ENCODE measurements at regions not wholly inside any gene's neighbourhood (a gene's known extent, or its start where the extent isn't known, plus 50 kb on each side); places are given as distances from the start of the nearest gene placed in this dataset.

- TF ChIP-seq, protein P1, sequence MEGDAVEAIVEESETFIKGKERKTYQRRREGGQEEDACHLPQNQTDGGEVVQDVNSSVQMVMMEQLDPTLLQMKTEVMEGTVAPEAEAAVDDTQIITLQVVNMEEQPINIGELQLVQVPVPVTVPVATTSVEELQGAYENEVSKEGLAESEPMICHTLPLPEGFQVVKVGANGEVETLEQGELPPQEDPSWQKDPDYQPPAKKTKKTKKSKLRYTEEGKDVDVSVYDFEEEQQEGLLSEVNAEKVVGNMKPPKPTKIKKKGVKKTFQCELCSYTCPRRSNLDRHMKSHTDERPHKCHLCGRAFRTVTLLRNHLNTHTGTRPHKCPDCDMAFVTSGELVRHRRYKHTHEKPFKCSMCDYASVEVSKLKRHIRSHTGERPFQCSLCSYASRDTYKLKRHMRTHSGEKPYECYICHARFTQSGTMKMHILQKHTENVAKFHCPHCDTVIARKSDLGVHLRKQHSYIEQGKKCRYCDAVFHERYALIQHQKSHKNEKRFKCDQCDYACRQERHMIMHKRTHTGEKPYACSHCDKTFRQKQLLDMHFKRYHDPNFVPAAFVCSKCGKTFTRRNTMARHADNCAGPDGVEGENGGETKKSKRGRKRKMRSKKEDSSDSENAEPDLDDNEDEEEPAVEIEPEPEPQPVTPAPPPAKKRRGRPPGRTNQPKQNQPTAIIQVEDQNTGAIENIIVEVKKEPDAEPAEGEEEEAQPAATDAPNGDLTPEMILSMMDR (conservative IDR thresholded peaks at IDR 0.05; ENCODE audit: low read depth, low read length), result no peak
- no peak for TF ChIP-seq EZH2 (IDR thresholded peaks at IDR 0.05; ENCODE audit: low read length, unreplicated experiment)
These were observed 193.4 kb upstream of the NR4A3 start for GRCh38 chr9:99628285-99628684.

Data from PC-3 (cell line).